T-helper 1 cell treated with Interleukin-12 subunit alpha and Interleukin-12 subunit beta and Interleukin-4 antibody, amounts not matched to agents 30 μg/mL and 1 μg/mL, for 36 hours (primary cell): ENCODE measurements at regions not wholly inside any gene's neighbourhood (a gene's known extent, or its start where the extent isn't known, plus 50 kb on each side); places are given as distances from the start of the nearest gene placed in this dataset.

ENCODE experiments used
- H3K27ac Mint-ChIP-seq: one replicate; pipeline ENCODE4 v1.8.0; 2021; ENCODE audit warnings: mild to moderate bottlenecking, mixed read lengths
- H3K27me3 Mint-ChIP-seq: one replicate; pipeline ENCODE4 v1.8.0; 2021; ENCODE audit warnings: low read depth, mixed read lengths
- H3K36me3 Mint-ChIP-seq: one replicate; pipeline ENCODE4 v1.8.0; 2021; ENCODE audit warnings: low read depth, mixed read lengths
- H3K4me1 Mint-ChIP-seq: one replicate; pipeline ENCODE4 v1.8.0; 2021; ENCODE audit warnings: low read depth, mixed read lengths
- H3K4me3 Mint-ChIP-seq: one replicate; pipeline ENCODE4 v1.8.0; 2021; ENCODE audit warnings: mild to moderate bottlenecking, moderate library complexity, mixed read lengths
- H3K9me3 Mint-ChIP-seq: one replicate; pipeline ENCODE4 v1.8.0; 2021; ENCODE audit warnings: mixed read lengths

DNA sequence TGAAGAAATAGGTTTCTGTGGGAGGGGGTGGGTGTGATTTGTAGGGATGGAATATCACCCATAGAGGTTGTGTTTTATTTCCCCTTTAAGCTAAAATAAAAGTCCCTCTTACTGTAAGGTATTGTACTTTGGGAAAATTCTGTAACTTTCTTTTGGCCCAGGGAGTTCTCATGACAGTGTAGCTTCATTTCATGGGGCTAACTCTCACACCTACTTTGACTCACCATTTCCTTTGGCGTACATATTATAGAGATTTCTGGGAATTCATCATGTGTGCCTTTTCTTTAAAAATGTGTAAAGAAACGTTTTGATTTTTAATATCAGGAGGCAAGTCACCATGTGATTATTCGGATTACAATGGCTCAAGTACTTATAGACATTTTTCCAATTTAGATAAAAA is 477.7 kb upstream of the CFAP20DC start:
- peaks cover 10% of the 10 kb centered on the region for H3K4me1 Mint-ChIP-seq
- H3K36me3 Mint-ChIP-seq, result peaks cover 8% of the 10 kb centered on the region
- H3K9me3 Mint-ChIP-seq, result peaks cover 16% of the 10 kb centered on the region
- H3K27ac Mint-ChIP-seq, result no peak overlapping the region
- no peaks in the 10 kb centered on the region for H3K27me3 Mint-ChIP-seq
- H3K4me3 Mint-ChIP-seq, result no peak overlapping the region

DNA sequence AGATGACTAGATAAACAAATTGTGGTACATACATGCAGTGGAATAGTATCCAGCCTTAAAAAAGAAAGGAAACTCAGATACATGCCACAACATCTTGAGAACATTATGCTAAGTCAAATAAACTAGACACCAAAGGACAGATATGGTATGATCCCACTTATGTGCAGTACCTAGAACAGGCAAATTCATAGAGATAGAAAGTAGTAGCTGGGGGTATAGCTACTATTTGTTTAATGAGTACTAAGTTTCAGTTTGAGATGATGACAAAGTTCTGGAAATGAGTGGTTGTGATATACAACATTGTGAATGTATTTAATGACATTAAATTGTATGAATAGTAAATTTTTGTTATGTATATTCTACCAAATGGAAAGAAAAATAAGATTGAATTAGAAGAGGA is 477.2 kb upstream of the CFAP20DC start:
- H3K27me3 Mint-ChIP-seq, result no peaks in the 10 kb centered on the region
- H3K36me3 Mint-ChIP-seq, result peaks cover 8% of the 10 kb centered on the region
- H3K9me3 Mint-ChIP-seq, result peaks cover 17% of the 10 kb centered on the region
- H3K4me3 Mint-ChIP-seq, result no peak overlapping the region
- peaks cover 10% of the 10 kb centered on the region for H3K4me1 Mint-ChIP-seq
- H3K27ac Mint-ChIP-seq, result no peak overlapping the region

DNA sequence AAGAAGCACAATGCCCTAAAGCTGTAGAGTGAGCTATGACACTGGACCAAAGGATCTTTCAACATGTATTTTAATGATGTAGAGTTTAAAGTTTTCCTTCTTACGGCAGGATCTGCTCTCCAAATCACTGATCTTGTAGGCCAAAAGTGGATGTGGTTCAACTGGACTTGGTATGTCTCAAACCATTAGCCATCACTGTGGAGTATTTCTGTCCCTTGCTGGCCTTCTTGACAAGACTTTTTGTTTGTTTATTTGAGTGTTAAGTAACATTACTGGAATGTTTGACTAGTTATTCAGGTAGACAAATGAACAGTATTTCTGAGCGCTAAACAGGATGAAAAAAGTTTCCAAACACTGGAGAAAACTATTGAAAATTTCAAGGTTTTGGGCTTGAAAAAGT is 472.7 kb upstream of the CFAP20DC start:
- Mint-ChIP-seq H3K9me3 (peaks cover 17% of the 10 kb centered on the region), H3K27ac (no peak overlapping the region), H3K4me1 (peaks cover 7% of the 10 kb centered on the region), H3K27me3 (no peaks in the 10 kb centered on the region), H3K4me3 (no peak overlapping the region), H3K36me3 (peaks cover 6% of the 10 kb centered on the region)

DNA sequence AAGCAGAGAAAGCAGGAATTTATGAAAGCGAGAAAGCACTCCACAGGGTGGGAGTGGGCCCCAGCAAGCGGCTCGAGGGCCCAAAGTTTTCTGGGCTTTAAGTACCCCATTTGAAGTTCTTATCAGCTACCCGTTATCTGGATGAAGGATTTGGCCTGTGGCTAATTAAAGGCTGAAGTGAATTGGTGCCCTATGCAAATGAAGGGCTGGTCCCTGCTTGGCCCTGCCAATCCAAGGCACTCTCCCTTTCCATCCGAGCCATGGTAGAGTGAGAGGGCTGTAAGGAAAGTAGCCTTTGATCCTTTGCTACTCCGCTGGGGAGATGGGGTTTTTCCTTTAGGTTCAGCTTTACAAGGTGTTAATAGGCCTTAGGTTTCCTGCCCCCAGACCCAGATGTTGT is 469.3 kb upstream of the CFAP20DC start:
- Mint-ChIP-seq H3K27ac (no peak overlapping the region), H3K27me3 (no peaks in the 10 kb centered on the region), H3K36me3 (no peaks in the 10 kb centered on the region), H3K4me1 (no peaks in the 10 kb centered on the region), H3K9me3 (peaks cover 3% of the 10 kb centered on the region), H3K4me3 (no peak overlapping the region)

DNA sequence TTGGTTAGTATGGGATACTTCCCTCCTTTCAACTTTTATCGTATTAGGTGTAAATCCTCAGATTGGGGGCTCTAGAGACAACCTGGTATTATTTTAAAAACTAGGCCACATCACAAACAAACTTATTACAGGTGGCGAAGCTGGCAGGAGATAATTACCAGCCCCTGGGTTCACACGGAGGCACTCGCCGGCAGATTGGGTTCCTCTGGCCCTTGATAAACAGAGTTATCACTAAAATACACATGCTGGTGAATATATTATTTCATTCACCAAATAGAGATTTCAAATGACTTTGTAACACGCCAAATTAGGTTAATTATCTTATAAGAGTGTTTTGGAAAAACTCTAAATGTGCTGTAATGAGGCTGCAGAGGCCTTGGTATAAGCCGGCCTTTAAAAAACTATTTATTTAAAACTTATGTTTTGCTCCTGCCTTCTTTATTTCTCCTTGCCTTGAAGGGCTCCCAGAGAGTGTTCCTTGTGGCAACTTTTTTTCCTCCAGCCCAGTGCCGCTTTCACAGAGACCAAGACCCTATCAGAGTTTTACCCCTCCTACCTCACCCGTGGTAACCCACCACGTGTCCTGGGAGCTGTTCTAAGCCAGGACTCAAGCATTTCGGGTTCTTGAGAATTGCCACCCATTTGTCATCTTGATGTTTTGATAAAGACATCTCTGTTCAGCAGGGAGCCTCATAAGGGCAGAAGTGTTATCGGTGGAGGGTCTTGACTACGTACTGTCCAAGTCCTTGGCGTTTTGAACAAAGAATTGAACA is 468.6 kb upstream of the CFAP20DC start:
- Mint-ChIP-seq H3K4me1 (no peaks in the 10 kb centered on the region), H3K9me3 (peaks cover 3% of the 10 kb centered on the region), H3K36me3 (no peaks in the 10 kb centered on the region), H3K4me3 (no peak overlapping the region), H3K27ac (no peak overlapping the region), H3K27me3 (peaks cover 1% of the 10 kb centered on the region)

DNA sequence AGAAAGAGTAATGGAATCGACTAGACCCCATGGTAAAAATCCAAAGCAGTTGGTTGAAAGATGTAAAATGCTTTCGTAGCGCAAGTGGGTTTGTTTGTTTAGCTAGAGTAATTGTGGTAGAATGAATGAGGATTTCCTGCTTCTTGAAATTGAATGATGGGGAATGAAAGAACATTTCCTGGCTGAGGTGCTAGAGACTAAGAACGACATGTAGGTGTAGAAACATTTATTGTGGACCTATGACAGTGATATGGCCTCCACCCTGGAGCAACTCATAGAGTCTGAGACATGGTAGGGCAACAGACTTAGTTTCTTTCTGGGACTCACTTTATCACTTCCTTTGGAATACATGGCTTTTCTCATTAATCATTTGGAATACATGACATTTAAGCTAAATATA is 467.6 kb upstream of the CFAP20DC start:
- Mint-ChIP-seq H3K27ac (no peak overlapping the region), H3K27me3 (peaks cover 10% of the 10 kb centered on the region), H3K4me1 (no peaks in the 10 kb centered on the region), H3K36me3 (no peaks in the 10 kb centered on the region), H3K9me3 (no peaks in the 10 kb centered on the region), H3K4me3 (no peak overlapping the region)

DNA sequence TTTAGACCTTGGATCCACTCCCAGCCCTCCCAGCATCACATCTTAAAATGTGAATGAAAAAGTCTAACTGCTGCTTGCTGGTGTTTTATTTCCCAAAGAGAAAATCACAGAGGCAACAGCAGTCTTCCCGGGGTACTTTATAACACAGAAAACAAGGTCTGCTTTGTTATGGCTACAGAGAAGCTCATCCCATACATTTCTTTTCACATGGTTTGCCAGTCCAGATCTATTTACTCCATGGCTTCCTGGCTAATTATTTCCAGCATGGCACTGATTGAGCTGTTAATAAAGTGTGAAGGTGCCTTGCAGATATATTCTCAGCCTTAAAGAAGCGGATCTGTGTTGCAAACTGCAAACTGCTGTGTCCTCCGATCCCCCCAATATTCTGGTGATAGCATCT is 466.1 kb upstream of the CFAP20DC start:
- Mint-ChIP-seq H3K36me3 (peaks cover under 1% of the 10 kb centered on the region), H3K9me3 (no peaks in the 10 kb centered on the region)

DNA sequence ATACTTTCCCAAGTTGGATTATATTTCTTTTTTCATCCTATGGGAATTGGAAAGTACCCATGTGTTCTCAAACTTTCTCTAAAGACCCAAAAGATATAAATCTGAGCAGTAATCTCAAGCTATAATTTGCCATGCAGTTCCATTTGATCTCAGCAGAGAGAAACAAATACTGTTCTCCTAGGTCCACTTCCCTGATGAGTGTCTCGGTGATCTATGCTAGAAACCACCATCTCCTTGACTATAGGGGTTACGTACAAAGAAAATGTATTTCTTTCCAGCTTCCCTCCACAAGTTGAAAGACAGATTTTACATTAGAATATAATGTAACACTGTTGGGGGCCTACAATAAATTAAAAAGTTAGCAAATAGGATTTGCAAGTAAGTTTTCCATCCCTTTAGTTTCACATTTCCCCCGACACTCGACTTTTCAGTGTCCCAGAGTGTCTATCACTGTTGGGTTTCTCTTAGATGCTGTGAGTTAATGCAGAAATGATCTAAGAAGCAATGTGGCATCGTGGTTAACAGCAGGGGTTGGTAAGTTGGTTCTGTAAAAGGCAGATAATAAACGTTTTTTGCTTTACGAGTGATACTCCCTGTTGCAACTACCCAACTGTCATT is 465.1 kb upstream of the CFAP20DC start:
- Mint-ChIP-seq H3K36me3 (peaks cover 3% of the 10 kb centered on the region), H3K4me1 (peaks cover 6% of the 10 kb centered on the region), H3K4me3 (no peak overlapping the region), H3K27ac (no peak overlapping the region), H3K9me3 (no peaks in the 10 kb centered on the region), H3K27me3 (peaks cover 10% of the 10 kb centered on the region)

More for the DNA sequence above, 466.1 kb upstream of the CFAP20DC start:
- Mint-ChIP-seq H3K27me3 (peaks cover 10% of the 10 kb centered on the region), H3K27ac (no peak overlapping the region), H3K4me3 (no peak overlapping the region), H3K4me1 (peaks cover 4% of the 10 kb centered on the region)

DNA sequence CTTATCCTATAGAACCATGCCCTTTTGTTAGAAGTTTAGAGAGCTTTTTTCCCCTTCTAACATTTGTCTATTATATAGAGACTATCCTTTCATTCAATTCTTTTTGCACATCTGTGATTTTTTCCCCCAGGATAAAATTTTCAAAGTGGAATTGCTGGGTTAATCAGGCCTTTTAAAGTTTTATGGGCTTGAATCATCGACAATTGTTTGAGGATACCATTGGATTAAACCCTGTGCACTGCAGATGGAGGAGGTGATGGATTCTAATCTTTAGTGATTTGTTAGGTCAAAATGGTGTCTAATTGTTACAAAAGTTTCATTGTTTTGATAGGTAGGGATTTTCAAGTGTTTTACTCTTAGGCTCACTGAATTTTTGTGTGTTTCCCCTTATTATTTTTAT is 463.7 kb upstream of the CFAP20DC start:
- peaks cover 6% of the 10 kb centered on the region for H3K4me1 Mint-ChIP-seq
- no peak overlapping the region for H3K27ac Mint-ChIP-seq
- H3K4me3 Mint-ChIP-seq, result no peak overlapping the region
- H3K27me3 Mint-ChIP-seq, result peaks cover 14% of the 10 kb centered on the region
- H3K9me3 Mint-ChIP-seq, result peaks cover 3% of the 10 kb centered on the region
- peaks cover 3% of the 10 kb centered on the region for H3K36me3 Mint-ChIP-seq

DNA sequence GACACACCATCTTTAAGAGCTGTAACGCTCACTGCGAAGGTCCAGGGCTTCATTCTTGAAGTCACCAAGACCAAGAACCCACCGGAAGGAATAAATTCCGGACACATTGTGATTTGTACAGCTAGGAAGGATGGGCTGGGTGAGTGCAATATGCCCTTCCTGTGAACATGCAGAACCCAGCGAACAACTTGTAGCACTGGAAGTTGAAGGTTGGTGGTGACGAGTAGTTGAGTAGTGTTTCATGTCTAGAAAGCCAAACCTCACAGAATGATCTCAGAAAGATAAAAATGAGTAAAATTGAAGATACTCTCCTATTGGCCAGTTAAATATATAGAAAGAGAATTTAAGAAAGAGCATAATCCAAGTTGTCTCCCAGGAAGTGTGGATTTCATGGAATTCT is 462.2 kb upstream of the CFAP20DC start:
- peaks cover 6% of the 10 kb centered on the region for H3K4me1 Mint-ChIP-seq
- H3K27me3 Mint-ChIP-seq, result peaks cover 14% of the 10 kb centered on the region
- peaks cover 3% of the 10 kb centered on the region for H3K36me3 Mint-ChIP-seq
- H3K4me3 Mint-ChIP-seq, result no peak overlapping the region
- H3K9me3 Mint-ChIP-seq, result peaks cover 3% of the 10 kb centered on the region
- no peak overlapping the region for H3K27ac Mint-ChIP-seq

DNA sequence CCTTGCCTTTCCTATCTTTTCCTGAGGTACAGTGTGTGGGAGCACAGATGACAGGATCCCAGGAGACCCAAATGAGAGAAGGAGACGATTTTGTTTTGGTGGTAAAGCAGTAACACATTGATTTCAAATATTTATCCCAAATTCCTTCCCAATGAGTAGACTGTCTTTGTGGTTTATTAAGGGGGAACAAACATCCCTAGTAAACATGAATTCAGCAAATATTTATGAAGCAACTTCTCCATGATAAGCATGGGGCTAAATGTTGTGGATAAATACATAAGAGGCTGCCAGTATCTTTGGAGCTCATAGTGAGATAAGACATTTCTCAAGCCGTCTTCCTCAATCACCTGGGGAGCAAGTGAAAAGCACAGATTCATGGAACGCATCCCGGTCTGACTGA is 460.8 kb upstream of the CFAP20DC start:
- peaks cover 3% of the 10 kb centered on the region for H3K36me3 Mint-ChIP-seq
- H3K4me3 Mint-ChIP-seq, result no peak overlapping the region
- peaks cover 8% of the 10 kb centered on the region for H3K4me1 Mint-ChIP-seq
- H3K9me3 Mint-ChIP-seq, result peaks cover 3% of the 10 kb centered on the region
- no peak overlapping the region for H3K27ac Mint-ChIP-seq
- H3K27me3 Mint-ChIP-seq, result peaks cover 14% of the 10 kb centered on the region

DNA sequence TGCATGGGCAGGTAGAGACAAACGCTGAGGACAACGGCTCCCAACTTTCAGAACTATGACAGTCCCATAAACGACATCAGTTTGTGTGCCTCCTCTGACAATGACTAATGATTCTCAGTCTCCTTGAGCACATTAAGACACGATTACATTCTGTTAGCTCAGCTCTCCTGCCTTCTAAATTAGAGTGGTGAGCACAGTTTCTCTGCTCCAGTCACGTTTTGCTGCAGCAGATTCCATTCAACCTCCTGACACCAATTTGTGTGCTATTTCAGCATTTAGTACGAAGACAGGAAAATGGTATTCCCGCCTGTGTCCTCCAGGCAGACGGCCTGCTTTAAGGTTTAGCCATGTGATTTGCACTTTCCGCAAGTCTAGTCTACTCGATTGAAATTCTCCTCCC is 458.4 kb upstream of the CFAP20DC start:
- no peak overlapping the region for H3K4me3 Mint-ChIP-seq
- no peak overlapping the region for H3K27ac Mint-ChIP-seq
- H3K9me3 Mint-ChIP-seq, result peaks cover 13% of the 10 kb centered on the region
- peaks cover 3% of the 10 kb centered on the region for H3K36me3 Mint-ChIP-seq
- peaks cover 8% of the 10 kb centered on the region for H3K4me1 Mint-ChIP-seq
- peaks cover 10% of the 10 kb centered on the region for H3K27me3 Mint-ChIP-seq

DNA sequence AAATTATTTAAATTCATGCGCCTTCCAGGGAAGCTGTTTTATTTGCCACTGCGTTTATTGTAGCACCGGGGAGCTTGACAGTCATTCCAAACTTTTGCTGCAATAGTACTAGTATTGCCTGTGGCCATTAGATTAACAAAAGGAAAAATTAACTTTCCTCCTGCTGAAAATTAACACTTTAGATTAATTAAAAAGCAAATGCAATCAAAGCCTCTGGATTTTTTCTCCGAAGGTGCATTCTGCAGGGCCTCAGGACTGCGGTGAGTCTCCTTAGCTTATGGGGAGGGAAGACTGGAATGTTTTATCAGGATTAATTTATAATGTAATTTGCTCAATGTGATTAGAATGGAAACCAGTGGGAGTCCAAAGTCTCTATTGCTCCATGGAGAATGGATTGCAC is 456.4 kb upstream of the CFAP20DC start:
- Mint-ChIP-seq H3K4me1 (peaks cover 5% of the 10 kb centered on the region), H3K27ac (no peak overlapping the region), H3K27me3 (peaks cover 4% of the 10 kb centered on the region), H3K4me3 (no peak overlapping the region), H3K36me3 (peaks cover 3% of the 10 kb centered on the region), H3K9me3 (peaks cover 14% of the 10 kb centered on the region)

DNA sequence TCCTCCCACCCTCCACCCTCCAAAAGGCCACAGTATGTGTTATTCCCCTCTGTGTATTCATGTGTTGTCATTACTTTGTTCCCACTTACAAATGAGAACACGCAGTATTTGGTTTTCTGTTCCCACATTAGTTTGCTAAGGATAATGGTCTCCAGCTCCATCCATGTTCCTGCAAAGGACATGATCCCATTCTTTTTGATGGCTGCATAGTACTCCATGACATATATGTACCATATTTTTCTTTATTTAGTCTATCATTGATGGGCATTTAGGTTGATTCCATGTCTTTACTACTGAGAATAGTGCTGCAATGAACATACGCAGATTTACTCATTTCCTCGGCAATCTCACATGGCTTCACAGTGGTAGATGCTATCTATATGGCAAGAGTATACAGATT is 453.6 kb upstream of the CFAP20DC start:
- Mint-ChIP-seq H3K4me1 (peaks cover 4% of the 10 kb centered on the region), H3K27ac (no peak overlapping the region), H3K4me3 (no peak overlapping the region), H3K36me3 (peaks cover 3% of the 10 kb centered on the region), H3K9me3 (peaks cover 11% of the 10 kb centered on the region), H3K27me3 (no peaks in the 10 kb centered on the region)

DNA sequence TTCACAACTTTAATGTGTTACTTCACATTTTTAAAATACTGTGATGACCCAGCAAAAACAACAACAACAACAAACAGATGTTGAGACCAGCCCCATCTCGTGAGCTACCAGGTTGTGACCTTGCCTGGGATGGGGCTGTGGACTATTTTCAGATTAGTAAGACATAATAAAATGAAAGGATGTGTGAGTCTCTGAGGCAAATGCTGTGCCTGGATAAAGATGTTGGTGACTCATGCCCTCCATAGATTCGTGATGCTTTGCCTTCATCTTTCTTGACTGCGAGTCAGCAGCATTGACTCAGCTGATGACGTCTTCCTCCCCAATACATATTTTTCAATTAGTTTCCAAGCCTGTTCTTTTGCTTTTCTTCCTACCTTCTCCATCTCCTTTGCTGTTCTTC is 453.0 kb upstream of the CFAP20DC start:
- peaks cover 3% of the 10 kb centered on the region for H3K36me3 Mint-ChIP-seq
- H3K27me3 Mint-ChIP-seq, result no peaks in the 10 kb centered on the region
- peak overlapping the region; percentile 29 for H3K27ac Mint-ChIP-seq
- H3K4me3 Mint-ChIP-seq, result no peak overlapping the region
- peaks cover 11% of the 10 kb centered on the region for H3K9me3 Mint-ChIP-seq
- H3K4me1 Mint-ChIP-seq, result peaks cover 4% of the 10 kb centered on the region
